ENCODE measurements at regions not wholly inside any gene's neighbourhood (a gene's known extent, or its start where the extent isn't known, plus 50 kb on each side); places are given as distances from the start of the nearest gene placed in this dataset.

DNA sequence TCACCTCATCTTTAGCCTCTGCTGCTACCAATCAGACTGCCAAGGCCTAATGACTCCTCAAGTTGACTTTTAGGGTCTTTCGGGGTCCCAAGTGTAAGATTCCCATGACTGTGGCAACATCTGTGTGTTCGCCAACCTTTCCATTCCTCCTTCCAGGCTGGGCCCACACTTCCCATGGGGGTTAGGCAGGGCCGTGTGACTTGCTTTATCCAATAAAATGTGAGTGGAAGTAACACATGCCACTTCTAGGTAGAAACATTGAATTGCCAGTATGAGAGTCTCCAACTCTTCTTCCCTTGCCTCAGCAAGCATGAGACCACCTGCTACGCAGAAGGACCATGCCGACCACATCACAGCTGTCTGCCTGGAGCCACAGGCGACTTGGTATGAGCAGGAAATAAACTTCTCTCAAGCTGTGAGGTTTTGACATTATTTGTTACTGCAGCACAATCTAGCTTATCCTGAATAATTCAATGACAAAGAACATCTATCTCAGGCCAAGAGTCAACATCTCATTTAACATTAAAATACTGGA is 190.4 kb upstream of the IER5L start:
- TF ChIP-seq POLR2A (IDR thresholded peaks at IDR 0.05): no peak
- TF ChIP-seq, protein P1, sequence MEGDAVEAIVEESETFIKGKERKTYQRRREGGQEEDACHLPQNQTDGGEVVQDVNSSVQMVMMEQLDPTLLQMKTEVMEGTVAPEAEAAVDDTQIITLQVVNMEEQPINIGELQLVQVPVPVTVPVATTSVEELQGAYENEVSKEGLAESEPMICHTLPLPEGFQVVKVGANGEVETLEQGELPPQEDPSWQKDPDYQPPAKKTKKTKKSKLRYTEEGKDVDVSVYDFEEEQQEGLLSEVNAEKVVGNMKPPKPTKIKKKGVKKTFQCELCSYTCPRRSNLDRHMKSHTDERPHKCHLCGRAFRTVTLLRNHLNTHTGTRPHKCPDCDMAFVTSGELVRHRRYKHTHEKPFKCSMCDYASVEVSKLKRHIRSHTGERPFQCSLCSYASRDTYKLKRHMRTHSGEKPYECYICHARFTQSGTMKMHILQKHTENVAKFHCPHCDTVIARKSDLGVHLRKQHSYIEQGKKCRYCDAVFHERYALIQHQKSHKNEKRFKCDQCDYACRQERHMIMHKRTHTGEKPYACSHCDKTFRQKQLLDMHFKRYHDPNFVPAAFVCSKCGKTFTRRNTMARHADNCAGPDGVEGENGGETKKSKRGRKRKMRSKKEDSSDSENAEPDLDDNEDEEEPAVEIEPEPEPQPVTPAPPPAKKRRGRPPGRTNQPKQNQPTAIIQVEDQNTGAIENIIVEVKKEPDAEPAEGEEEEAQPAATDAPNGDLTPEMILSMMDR (IDR thresholded peaks at IDR 0.05): no peak

Measured in body of pancreas (tissue), 4 donors.